ENCODE measurements at regions not wholly inside any gene's neighbourhood (a gene's known extent, or its start where the extent isn't known, plus 50 kb on each side); places are given as distances from the start of the nearest gene placed in this dataset.

- no peak for TF ChIP-seq CTCF (IDR thresholded peaks at IDR 0.05)
- no peak for TF ChIP-seq POLR2A (IDR thresholded peaks at IDR 0.05)
Observed at GRCh38 chr2:223176970-223177369, 125.0 kb downstream of the KCNE4 start.
